Peyer's patch (tissue), 4 donors: ENCODE measurements at regions not wholly inside any gene's neighbourhood (a gene's known extent, or its start where the extent isn't known, plus 50 kb on each side); places are given as distances from the start of the nearest gene placed in this dataset.

Experiments
- CTCF ChIP-seq, 6 experiments: fragments of 450-650 bp in 4 of 6; fragments of 200-600 bp in 2 of 6; sonication (generic) in 1 of 6; IDR thresholded peaks; one replicate each; pipeline ENCODE4 v1.5.1; 2017 to 2019; ENCODE audit warnings: antibody characterized with exemption in 6 of 6, mild to moderate bottlenecking in 3 of 6, moderate library complexity in 1 of 6
- POLR2A ChIP-seq, 2 donors: fragments of 450-650 bp; IDR thresholded peaks; one replicate each; pipeline ENCODE4 v1.5.1; 2017; ENCODE audit warnings: antibody characterized with exemption in 2 of 2, mild to moderate bottlenecking in 2 of 2, moderate library complexity in 2 of 2

GRCh38 chr17:51385208-51385607, 124.9 kb downstream of the UTP18 start:
- no peak for TF ChIP-seq CTCF (IDR thresholded peaks at IDR 0.05)
- no peak for TF ChIP-seq POLR2A (IDR thresholded peaks at IDR 0.05)
